ENCODE measurements at regions not wholly inside any gene's neighbourhood (a gene's known extent, or its start where the extent isn't known, plus 50 kb on each side); places are given as distances from the start of the nearest gene placed in this dataset.

- H3K9ac ChIP-seq (ENCODE audit: low read depth, low read length, poor library complexity, severe bottlenecking), result no peak overlapping the region
- no peak overlapping the region for H3K4me2 ChIP-seq (ENCODE audit: low read depth, low read length, poor library complexity, severe bottlenecking)
- H3K79me2 ChIP-seq (ENCODE audit: insufficient read depth, low read length), result no peaks in the 10 kb centered on the region
- no peaks in the 10 kb centered on the region for H3F3A ChIP-seq (ENCODE audit: low read depth)
- no peaks in the 10 kb centered on the region for H3K9me3 ChIP-seq (ENCODE audit: insufficient read depth, low read depth, low read length)
- no peak for TF ChIP-seq EZH2phosphoT487 (IDR thresholded peaks at IDR 0.05; ENCODE audit: borderline replicate concordance)
- no peak for TF ChIP-seq CTCF (conservative IDR thresholded peaks at IDR 0.05; ENCODE audit: low read length)
- no peaks in the 10 kb centered on the region for H3K4me1 ChIP-seq (ENCODE audit: insufficient read depth, low read length, poor library complexity, severe bottlenecking)
- no peaks in the 10 kb centered on the region for H4K20me1 ChIP-seq (ENCODE audit: insufficient read depth, low read length, poor library complexity, severe bottlenecking)
- no peak overlapping the region for H2AFZ ChIP-seq (ENCODE audit: low read length)
- H3K36me3 ChIP-seq (ENCODE audit: insufficient read depth, low read length), result no peaks in the 10 kb centered on the region
- no peaks in the 10 kb centered on the region for H3K9me2 ChIP-seq (replicated peaks; ENCODE audit: low read depth, low read length)
- H3K4me3 ChIP-seq (ENCODE audit: low read length, poor library complexity, severe bottlenecking), result no peak overlapping the region
- no peaks in the 10 kb centered on the region for H3K27me3 ChIP-seq (ENCODE audit: insufficient read depth, low read length, poor library complexity, severe bottlenecking)
Measured at GRCh38 chr9:107698779-107699178, 209.2 kb upstream of the KLF4 start.

- no peaks in the 10 kb centered on the region for H4K20me1 ChIP-seq (ENCODE audit: insufficient read depth, low read length, poor library complexity, severe bottlenecking)
- TF ChIP-seq EZH2phosphoT487 (IDR thresholded peaks at IDR 0.05; ENCODE audit: borderline replicate concordance) (no peak), CTCF (conservative IDR thresholded peaks at IDR 0.05; ENCODE audit: low read length) (no peak)
- no peaks in the 10 kb centered on the region for H3K36me3 ChIP-seq (ENCODE audit: insufficient read depth, low read length)
- H3K9me2 ChIP-seq (replicated peaks; ENCODE audit: low read depth, low read length), result no peaks in the 10 kb centered on the region
- no peak overlapping the region for H2AFZ ChIP-seq (ENCODE audit: low read length)
- H3F3A ChIP-seq (ENCODE audit: low read depth), result no peaks in the 10 kb centered on the region
- no peaks in the 10 kb centered on the region for H3K4me1 ChIP-seq (ENCODE audit: insufficient read depth, low read length, poor library complexity, severe bottlenecking)
- H3K9me3 ChIP-seq (ENCODE audit: insufficient read depth, low read depth, low read length), result no peaks in the 10 kb centered on the region
- H3K9ac ChIP-seq (ENCODE audit: low read depth, low read length, poor library complexity, severe bottlenecking), result no peak overlapping the region
- no peak overlapping the region for H3K4me3 ChIP-seq (ENCODE audit: low read length, poor library complexity, severe bottlenecking)
- H3K4me2 ChIP-seq (ENCODE audit: low read depth, low read length, poor library complexity, severe bottlenecking), result no peak overlapping the region
- no peaks in the 10 kb centered on the region for H3K79me2 ChIP-seq (ENCODE audit: insufficient read depth, low read length)
- no peaks in the 10 kb centered on the region for H3K27me3 ChIP-seq (ENCODE audit: insufficient read depth, low read length, poor library complexity, severe bottlenecking)
Measured at GRCh38 chr9:107696302-107696701, 206.7 kb upstream of the KLF4 start.

GRCh38 chr9:107694390-107694789 is 204.8 kb upstream of the KLF4 start:
- H3K9me2 ChIP-seq (replicated peaks; ENCODE audit: low read depth, low read length), result no peaks in the 10 kb centered on the region
- no peaks in the 10 kb centered on the region for H3K9me3 ChIP-seq (ENCODE audit: insufficient read depth, low read depth, low read length)
- no peaks in the 10 kb centered on the region for H3K4me1 ChIP-seq (ENCODE audit: insufficient read depth, low read length, poor library complexity, severe bottlenecking)
- no peak overlapping the region for H3K9ac ChIP-seq (ENCODE audit: low read depth, low read length, poor library complexity, severe bottlenecking)
- H3K27me3 ChIP-seq (ENCODE audit: insufficient read depth, low read length, poor library complexity, severe bottlenecking), result no peaks in the 10 kb centered on the region
- H3K36me3 ChIP-seq (ENCODE audit: insufficient read depth, low read length), result no peaks in the 10 kb centered on the region
- H3K4me3 ChIP-seq (ENCODE audit: low read length, poor library complexity, severe bottlenecking), result no peak overlapping the region
- no peaks in the 10 kb centered on the region for H3K79me2 ChIP-seq (ENCODE audit: insufficient read depth, low read length)
- TF ChIP-seq EZH2phosphoT487 (IDR thresholded peaks at IDR 0.05; ENCODE audit: borderline replicate concordance), result no peak
- TF ChIP-seq CTCF (conservative IDR thresholded peaks at IDR 0.05; ENCODE audit: low read length), result no peak
- no peak overlapping the region for H2AFZ ChIP-seq (ENCODE audit: low read length)
- H4K20me1 ChIP-seq (ENCODE audit: insufficient read depth, low read length, poor library complexity, severe bottlenecking), result no peaks in the 10 kb centered on the region
- H3F3A ChIP-seq (ENCODE audit: low read depth), result no peaks in the 10 kb centered on the region
- no peak overlapping the region for H3K4me2 ChIP-seq (ENCODE audit: low read depth, low read length, poor library complexity, severe bottlenecking)

Measured in Loucy (cell line).